ENCODE measurements at regions not wholly inside any gene's neighbourhood (a gene's known extent, or its start where the extent isn't known, plus 50 kb on each side); places are given as distances from the start of the nearest gene placed in this dataset.

- Histone ChIP-seq H4K20me1 (ENCODE audit: insufficient read depth, low read length) (no peaks in the 10 kb centered on the region), H3K27me3 (ENCODE audit: insufficient read depth, low read length) (peaks cover 45% of the 10 kb centered on the region), H3K36me3 (ENCODE audit: insufficient read depth, low read length) (no peaks in the 10 kb centered on the region), H2AFZ (ENCODE audit: low read length) (no peak overlapping the region), H3K4me2 (ENCODE audit: insufficient read depth, low read length) (no peak overlapping the region), H3K4me1 (ENCODE audit: insufficient read depth, low read length) (no peaks in the 10 kb centered on the region), H3K9me3 (ENCODE audit: low read depth, low read length) (no peaks in the 10 kb centered on the region), H3K27ac (ENCODE audit: low read depth, low read length) (no peak overlapping the region), H3K79me2 (ENCODE audit: insufficient read depth, low read length) (no peaks in the 10 kb centered on the region), H3K4me3 (ENCODE audit: insufficient read depth, low read length) (no peak overlapping the region)
- no peak for DNase-seq (ENCODE audit: insufficient read length, low spot score, missing footprints)
- TF ChIP-seq CTCF (IDR thresholded peaks at IDR 0.05; ENCODE audit: extremely low read depth, low read depth, low read length), result no peak
Observed at GRCh38 chr3:184505076-184505878, 56.3 kb upstream of the EPHB3 start.

GRCh38 chr3:184506561-184506991 is 55.0 kb upstream of the EPHB3 start:
- no peak overlapping the region for H2AFZ ChIP-seq (ENCODE audit: low read length)
- no peak overlapping the region for H3K27ac ChIP-seq (ENCODE audit: low read depth, low read length)
- H3K36me3 ChIP-seq (ENCODE audit: insufficient read depth, low read length), result no peaks in the 10 kb centered on the region
- no peaks in the 10 kb centered on the region for H3K79me2 ChIP-seq (ENCODE audit: insufficient read depth, low read length)
- TF ChIP-seq CTCF (IDR thresholded peaks at IDR 0.05; ENCODE audit: extremely low read depth, low read depth, low read length), result no peak
- peaks cover 58% of the 10 kb centered on the region for H3K27me3 ChIP-seq (ENCODE audit: insufficient read depth, low read length)
- H3K4me3 ChIP-seq (ENCODE audit: insufficient read depth, low read length), result no peak overlapping the region
- no peaks in the 10 kb centered on the region for H3K4me1 ChIP-seq (ENCODE audit: insufficient read depth, low read length)
- no peak for DNase-seq (ENCODE audit: insufficient read length, low spot score, missing footprints)
- H3K9me3 ChIP-seq (ENCODE audit: low read depth, low read length), result no peaks in the 10 kb centered on the region
- H4K20me1 ChIP-seq (ENCODE audit: insufficient read depth, low read length), result no peaks in the 10 kb centered on the region
- H3K4me2 ChIP-seq (ENCODE audit: insufficient read depth, low read length), result no peak overlapping the region

GRCh38 chr3:184508938-184509337 is 52.6 kb upstream of the EPHB3 start:
- Histone ChIP-seq H3K79me2 (ENCODE audit: insufficient read depth, low read length) (no peaks in the 10 kb centered on the region), H3K9me3 (ENCODE audit: low read depth, low read length) (no peaks in the 10 kb centered on the region), H3K4me1 (ENCODE audit: insufficient read depth, low read length) (peaks cover 5% of the 10 kb centered on the region), H3K27me3 (ENCODE audit: insufficient read depth, low read length) (peaks cover 76% of the 10 kb centered on the region), H3K4me3 (ENCODE audit: insufficient read depth, low read length) (no peak overlapping the region), H4K20me1 (ENCODE audit: insufficient read depth, low read length) (no peaks in the 10 kb centered on the region), H3K36me3 (ENCODE audit: insufficient read depth, low read length) (no peaks in the 10 kb centered on the region), H2AFZ (ENCODE audit: low read length) (no peak overlapping the region), H3K27ac (ENCODE audit: low read depth, low read length) (no peak overlapping the region), H3K4me2 (ENCODE audit: insufficient read depth, low read length) (no peak overlapping the region)
- TF ChIP-seq CTCF (IDR thresholded peaks at IDR 0.05; ENCODE audit: extremely low read depth, low read depth, low read length), result no peak
- no peak for DNase-seq (ENCODE audit: insufficient read length, low spot score, missing footprints)

GRCh38 chr3:184511741-184512140 is 49.8 kb upstream of the EPHB3 start:
- Histone ChIP-seq H3K27ac (ENCODE audit: low read depth, low read length) (no peak overlapping the region), H2AFZ (ENCODE audit: low read length) (no peak overlapping the region), H3K9me3 (ENCODE audit: low read depth, low read length) (no peaks in the 10 kb centered on the region), H3K4me2 (ENCODE audit: insufficient read depth, low read length) (no peak overlapping the region), H3K27me3 (ENCODE audit: insufficient read depth, low read length) (peaks cover 76% of the 10 kb centered on the region), H4K20me1 (ENCODE audit: insufficient read depth, low read length) (no peaks in the 10 kb centered on the region), H3K4me1 (ENCODE audit: insufficient read depth, low read length) (peaks cover 5% of the 10 kb centered on the region), H3K36me3 (ENCODE audit: insufficient read depth, low read length) (no peaks in the 10 kb centered on the region), H3K79me2 (ENCODE audit: insufficient read depth, low read length) (no peaks in the 10 kb centered on the region), H3K4me3 (ENCODE audit: insufficient read depth, low read length) (no peak overlapping the region)
- no peak for TF ChIP-seq CTCF (IDR thresholded peaks at IDR 0.05; ENCODE audit: extremely low read depth, low read depth, low read length)
- no peak for DNase-seq (ENCODE audit: insufficient read length, low spot score, missing footprints)
